Lower lobe of right lung (tissue), 2 donors: ENCODE measurements at regions not wholly inside any gene's neighbourhood (a gene's known extent, or its start where the extent isn't known, plus 50 kb on each side); places are given as distances from the start of the nearest gene placed in this dataset.

Experiments used
- ATAC-seq, 2 donors: fragments of 200-7000 bp; cut with Tn5 transposase; one replicate each; pipeline ENCODE4 v1.9.1; 2020 to 2022; ENCODE audit warnings: mild to moderate bottlenecking in 2 of 2, moderate library complexity in 2 of 2
- DNase-seq: peaks from one replicate; pipeline ENCODE4 v3.0.0-alpha.2; 2020
- H3K27ac ChIP-seq: fragments of 200-600 bp; one replicate; pipeline ENCODE4 v1.8.0; 2022
- H3K27me3 ChIP-seq: fragments of 200-600 bp; one replicate; pipeline ENCODE4 v1.8.0; 2022; ENCODE audit warnings: low read depth
- H3K36me3 ChIP-seq: fragments of 200-600 bp; one replicate; pipeline ENCODE4 v1.8.0; 2022; ENCODE audit warnings: mild to moderate bottlenecking
- H3K4me1 ChIP-seq: fragments of 200-600 bp; one replicate; pipeline ENCODE4 v1.8.0; 2022
- H3K4me3 ChIP-seq: fragments of 200-600 bp; one replicate; pipeline ENCODE4 v1.8.0; 2022; ENCODE audit warnings: mild to moderate bottlenecking
- H3K9me3 ChIP-seq: fragments of 200-600 bp; one replicate; pipeline ENCODE4 v1.8.0; 2022
- CTCF ChIP-seq: fragments of 200-600 bp; IDR thresholded peaks from one replicate; pipeline ENCODE4 v1.8.0; 2022; ENCODE audit warnings: antibody characterized with exemption, mild to moderate bottlenecking
- intact Hi-C: fragments of 100-400 bp; cut with DNase I; formaldehyde crosslinking; loops from one replicate; pipeline ENCODE4 v1.11.0; 2022
- donor health status: DM: no; HTN: yes; CAD: no; lungs with severe emphysema.

- intact Hi-C loops, result no loop called here
- no peaks in the 10 kb centered on the region for H3K36me3 ChIP-seq
- H3K9me3 ChIP-seq, result no peaks in the 10 kb centered on the region
- ATAC-seq (peak in 1 of 2 donors; percentile 57), DNase-seq (no peak)
- H3K4me3 ChIP-seq, result no peak overlapping the region
- no peak overlapping the region for H3K27ac ChIP-seq
- H3K4me1 ChIP-seq, result no peaks in the 10 kb centered on the region
- H3K27me3 ChIP-seq, result no peaks in the 10 kb centered on the region
- TF ChIP-seq CTCF, result no peak
Observed at GRCh38 chr18:48459465-48459864, 50.3 kb upstream of the ZBTB7C start.

GRCh38 chr18:48459016-48459415, 49.8 kb upstream of the ZBTB7C start:
- TF ChIP-seq CTCF, result no peak
- H3K27ac ChIP-seq, result no peak overlapping the region
- H3K27me3 ChIP-seq, result no peaks in the 10 kb centered on the region
- intact Hi-C loops, result no loop called here
- DNase-seq (no peak), ATAC-seq (no peak)
- H3K4me1 ChIP-seq, result no peaks in the 10 kb centered on the region
- no peaks in the 10 kb centered on the region for H3K9me3 ChIP-seq
- no peak overlapping the region for H3K4me3 ChIP-seq
- no peaks in the 10 kb centered on the region for H3K36me3 ChIP-seq
